MM.1S (cell line): ENCODE measurements at regions not wholly inside any gene's neighbourhood (a gene's known extent, or its start where the extent isn't known, plus 50 kb on each side); places are given as distances from the start of the nearest gene placed in this dataset.

Experiments
- CTCF ChIP-seq: fragments of 300-600 bp; sonication (generic); IDR thresholded peaks from 2 replicates; pipeline ENCODE4 v1.5.1; 2016; ENCODE audit warnings: antibody characterized with exemption, low read length, mixed read lengths
- EZH2phosphoT487 ChIP-seq: fragments of 300-600 bp; sonication (generic); IDR thresholded peaks from 2 replicates; pipeline ENCODE4 v1.6.1; 2018; ENCODE audit warnings: antibody characterized with exemption, low read length

GRCh38 chr6:49329186-49329585 is 133.9 kb downstream of the MMUT start:
- TF ChIP-seq CTCF (no peak), EZH2phosphoT487 (no peak)
